ENCODE measurements at regions not wholly inside any gene's neighbourhood (a gene's known extent, or its start where the extent isn't known, plus 50 kb on each side); places are given as distances from the start of the nearest gene placed in this dataset.

GRCh38 chr2:174667250-174667860, 69.8 kb upstream of the WIPF1 start:
- no peak for DNase-seq

GRCh38 chr2:174666845-174667244, 69.2 kb upstream of the WIPF1 start:
- no peak for DNase-seq

- no peak for DNase-seq
Measured at GRCh38 chr2:174666312-174666711, 68.7 kb upstream of the WIPF1 start.

GRCh38 chr2:174664084-174664759, 66.6 kb upstream of the WIPF1 start:
- DNase-seq = no peak

- no peak for DNase-seq
Measured at GRCh38 chr2:174663550-174663949, 65.9 kb upstream of the WIPF1 start.

- DNase-seq = no peak
Measured at GRCh38 chr2:174662859-174663258, 65.3 kb upstream of the WIPF1 start.

GRCh38 chr2:174662459-174662858, 64.9 kb upstream of the WIPF1 start:
- no peak for DNase-seq

GRCh38 chr2:174660984-174661675, 63.5 kb upstream of the WIPF1 start:
- no peak for DNase-seq

GRCh38 chr2:174659069-174659900, 61.7 kb upstream of the WIPF1 start:
- DNase-seq = no peak

GRCh38 chr2:174656676-174657176, 59.1 kb upstream of the WIPF1 start:
- DNase-seq = no peak

GRCh38 chr2:174656035-174656434, 58.4 kb upstream of the WIPF1 start:
- DNase-seq = no peak

GRCh38 chr2:174654419-174654941, 56.9 kb upstream of the WIPF1 start:
- no peak for DNase-seq

GRCh38 chr2:174648896-174649295, 51.3 kb upstream of the WIPF1 start:
- no peak for DNase-seq

All from NCI-H2029 (cell line).